ENCODE measurements at regions not wholly inside any gene's neighbourhood (a gene's known extent, or its start where the extent isn't known, plus 50 kb on each side); places are given as distances from the start of the nearest gene placed in this dataset.

- TF ChIP-seq CTCF (IDR thresholded peaks at IDR 0.05; ENCODE audit: control extremely low read depth in 1 of 3, insufficient read depth in 1 of 3, low read depth in 1 of 3, low read length in 3 of 3) = peak in 2 of 3 experiments; percentile 42 to 60; a peak in 2 of 4 replicates
- no peak for TF ChIP-seq FOSL1 (IDR thresholded peaks at IDR 0.05; ENCODE audit: insufficient read depth, low read depth, low read length)
- no peak for TF ChIP-seq SP2 (IDR thresholded peaks at IDR 0.05; ENCODE audit: low read length)
Measured at GRCh38 chr10:120735773-120736371, 115.3 kb upstream of the WDR11 start (continued).

Data from H1 (cell line).